ENCODE measurements at regions not wholly inside any gene's neighbourhood (a gene's known extent, or its start where the extent isn't known, plus 50 kb on each side); places are given as distances from the start of the nearest gene placed in this dataset.

DNA sequence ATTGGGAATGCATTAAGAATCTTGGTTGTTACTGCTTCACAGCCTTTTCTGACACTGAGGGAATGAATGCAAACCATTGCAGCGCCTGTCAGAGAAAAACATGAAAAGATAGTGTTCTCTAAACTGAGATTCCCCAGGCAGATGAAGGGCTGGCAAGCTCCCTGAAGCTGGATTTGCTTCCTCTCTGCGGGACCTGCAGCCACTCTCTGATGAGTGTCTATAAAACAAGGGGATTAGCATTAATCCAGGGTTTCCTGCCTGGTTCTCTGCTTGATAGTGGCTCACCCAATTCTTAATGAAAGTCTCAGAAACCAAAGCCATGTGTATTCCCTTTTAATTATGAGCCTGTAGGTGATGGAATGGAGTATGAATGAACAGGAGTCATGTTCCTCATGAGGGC is 344.3 kb upstream of the UMPS start:
- TF ChIP-seq, protein P1, sequence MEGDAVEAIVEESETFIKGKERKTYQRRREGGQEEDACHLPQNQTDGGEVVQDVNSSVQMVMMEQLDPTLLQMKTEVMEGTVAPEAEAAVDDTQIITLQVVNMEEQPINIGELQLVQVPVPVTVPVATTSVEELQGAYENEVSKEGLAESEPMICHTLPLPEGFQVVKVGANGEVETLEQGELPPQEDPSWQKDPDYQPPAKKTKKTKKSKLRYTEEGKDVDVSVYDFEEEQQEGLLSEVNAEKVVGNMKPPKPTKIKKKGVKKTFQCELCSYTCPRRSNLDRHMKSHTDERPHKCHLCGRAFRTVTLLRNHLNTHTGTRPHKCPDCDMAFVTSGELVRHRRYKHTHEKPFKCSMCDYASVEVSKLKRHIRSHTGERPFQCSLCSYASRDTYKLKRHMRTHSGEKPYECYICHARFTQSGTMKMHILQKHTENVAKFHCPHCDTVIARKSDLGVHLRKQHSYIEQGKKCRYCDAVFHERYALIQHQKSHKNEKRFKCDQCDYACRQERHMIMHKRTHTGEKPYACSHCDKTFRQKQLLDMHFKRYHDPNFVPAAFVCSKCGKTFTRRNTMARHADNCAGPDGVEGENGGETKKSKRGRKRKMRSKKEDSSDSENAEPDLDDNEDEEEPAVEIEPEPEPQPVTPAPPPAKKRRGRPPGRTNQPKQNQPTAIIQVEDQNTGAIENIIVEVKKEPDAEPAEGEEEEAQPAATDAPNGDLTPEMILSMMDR (IDR thresholded peaks at IDR 0.05; ENCODE audit: borderline replicate concordance, control extremely low read depth, extremely low read depth, insufficient read depth, missing control alignments): no peak
- in situ Hi-C loops (cut with MboI; ENCODE audit: low sequenced_read_pairs, unreplicated experiment): no loop called here
- no peak for DNase-seq (ENCODE audit: low spot score)

DNA sequence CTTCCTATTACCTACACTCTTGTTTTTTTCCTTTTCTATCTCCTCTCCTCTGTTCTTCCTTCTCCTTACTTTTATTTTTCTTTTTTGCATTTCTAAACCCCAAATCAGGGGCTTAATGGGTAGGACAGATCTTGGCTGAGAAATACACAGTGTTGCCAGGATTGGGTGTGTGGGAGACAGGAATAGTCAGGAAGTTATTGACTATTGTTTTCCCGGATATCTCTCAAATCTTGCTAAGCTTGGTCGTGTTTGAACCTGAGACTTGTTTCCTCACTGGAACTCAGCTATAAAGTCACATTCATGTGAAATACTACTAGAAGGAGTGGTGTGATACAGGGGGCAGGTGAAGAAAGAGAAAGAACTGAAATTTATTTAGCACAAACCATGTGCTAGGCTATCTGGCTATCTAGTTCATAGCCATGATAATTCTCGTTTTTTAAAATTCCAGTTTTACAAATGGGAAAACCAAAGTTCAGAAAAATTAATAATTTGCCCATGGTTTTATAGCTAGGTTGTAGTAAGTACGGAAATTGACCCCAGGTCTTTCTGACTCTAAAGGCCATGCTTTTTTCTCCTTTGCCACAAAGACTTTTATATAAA is 343.2 kb upstream of the UMPS start:
- TF ChIP-seq, protein P1 (IDR thresholded peaks at IDR 0.05; ENCODE audit: borderline replicate concordance, control extremely low read depth, extremely low read depth, insufficient read depth, missing control alignments): no peak
- DNase-seq (ENCODE audit: low spot score): no peak
- in situ Hi-C loops (cut with MboI; ENCODE audit: low sequenced_read_pairs, unreplicated experiment): no loop called here

DNA sequence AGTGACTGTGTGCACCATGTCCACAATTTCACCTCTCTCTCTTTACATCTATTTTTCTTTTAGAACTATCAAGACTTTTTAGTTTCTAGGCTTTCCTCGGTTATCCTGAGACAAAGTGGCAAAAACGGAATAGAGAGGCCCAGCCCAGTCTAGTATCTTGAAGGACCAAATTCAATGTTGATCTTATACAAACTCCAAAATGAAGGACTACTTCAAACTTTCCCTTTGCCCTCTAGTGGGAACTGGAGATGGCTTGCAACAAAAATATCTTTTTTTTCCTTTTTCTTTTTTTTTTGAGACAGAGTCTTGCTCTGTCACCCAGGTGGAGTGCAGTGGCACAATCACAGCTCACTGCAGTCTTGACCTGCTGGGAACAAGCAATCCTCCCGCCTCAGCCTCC is 338.5 kb upstream of the UMPS start:
- in situ Hi-C loops (cut with MboI; ENCODE audit: low sequenced_read_pairs, unreplicated experiment): no loop called here
- no peak for DNase-seq (ENCODE audit: low spot score)
- TF ChIP-seq, protein P1 (IDR thresholded peaks at IDR 0.05; ENCODE audit: borderline replicate concordance, control extremely low read depth, extremely low read depth, insufficient read depth, missing control alignments): no peak

DNA sequence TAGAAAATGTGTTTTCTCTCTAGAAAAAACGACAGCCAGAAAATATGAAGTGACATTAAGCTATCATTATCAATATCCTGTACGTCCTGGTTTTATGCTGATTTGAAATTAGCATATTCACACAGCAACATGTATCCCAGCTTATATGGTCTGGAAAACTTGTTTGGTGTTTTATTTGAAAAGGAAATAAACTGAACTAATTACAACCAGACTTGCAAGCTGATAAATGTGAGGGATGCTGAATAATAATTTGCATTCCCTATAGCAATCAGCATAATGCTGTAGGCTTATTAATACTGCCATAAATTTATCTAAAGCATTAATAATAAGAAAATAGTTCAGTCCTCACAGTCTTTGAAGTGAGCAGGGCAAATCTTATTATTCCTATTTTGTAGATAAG is 336.9 kb upstream of the UMPS start:
- TF ChIP-seq, protein P1 (IDR thresholded peaks at IDR 0.05; ENCODE audit: borderline replicate concordance, control extremely low read depth, extremely low read depth, insufficient read depth, missing control alignments): no peak
- in situ Hi-C loops (cut with MboI; ENCODE audit: low sequenced_read_pairs, unreplicated experiment): no loop called here
- no peak for DNase-seq (ENCODE audit: low spot score)

DNA sequence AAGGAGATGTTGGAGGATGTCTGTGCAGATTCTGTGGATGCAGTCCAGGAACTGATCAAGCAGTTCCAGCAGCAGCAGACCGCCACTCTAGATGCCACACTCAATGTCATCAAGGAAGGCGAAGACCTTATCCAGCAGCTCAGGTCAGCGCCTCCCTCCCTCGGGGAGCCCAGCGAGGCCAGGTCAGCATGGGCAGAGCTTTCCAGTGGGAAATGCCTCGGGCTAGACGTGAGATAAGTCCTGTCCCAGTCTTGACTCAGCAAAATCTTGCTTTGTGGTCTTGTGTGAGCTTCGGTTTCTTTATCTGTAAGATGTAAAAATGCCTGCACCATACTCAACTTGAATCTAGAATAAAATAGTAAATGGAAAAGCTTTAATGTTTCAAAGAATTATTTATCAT is 335.1 kb upstream of the UMPS start:
- DNase-seq (ENCODE audit: low spot score): no peak
- in situ Hi-C loops (cut with MboI; ENCODE audit: low sequenced_read_pairs, unreplicated experiment): no loop called here
- TF ChIP-seq, protein P1 (IDR thresholded peaks at IDR 0.05; ENCODE audit: borderline replicate concordance, control extremely low read depth, extremely low read depth, insufficient read depth, missing control alignments): no peak

DNA sequence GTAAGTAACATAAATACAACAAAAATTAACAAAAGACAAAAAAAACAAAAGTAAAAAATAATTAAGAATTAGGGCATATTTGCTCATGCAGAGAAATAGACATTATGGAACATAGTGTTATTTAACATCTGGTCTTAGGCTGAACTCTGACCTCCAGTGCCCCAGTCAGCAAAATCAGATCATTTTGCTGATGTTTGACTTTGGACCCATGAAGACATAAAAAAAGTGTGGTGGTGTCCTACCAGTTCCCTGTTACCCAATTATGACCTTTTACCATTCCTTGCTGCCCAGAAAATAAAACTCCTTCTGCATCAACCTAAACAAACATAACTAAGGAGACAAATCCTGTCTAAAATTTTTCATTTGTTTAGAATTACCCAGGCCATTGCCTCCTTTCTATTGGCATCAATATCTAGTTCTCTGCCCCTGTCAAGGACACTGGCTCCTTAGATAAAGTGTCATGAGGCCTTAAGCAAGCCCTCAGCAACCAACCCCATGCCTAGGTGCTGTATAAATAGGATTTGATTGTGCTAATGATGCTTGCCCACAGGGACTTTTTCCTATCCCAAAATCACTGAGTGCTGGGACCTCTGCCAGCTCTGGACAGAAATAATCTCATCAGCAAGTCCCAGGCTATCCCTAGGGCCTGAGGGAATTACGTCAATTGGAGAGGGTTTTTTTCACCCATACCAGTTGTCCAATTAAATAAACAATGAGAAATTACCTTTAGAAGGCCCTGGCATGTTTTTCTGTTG is 334.5 kb upstream of the UMPS start:
- TF ChIP-seq, protein P1 (IDR thresholded peaks at IDR 0.05; ENCODE audit: borderline replicate concordance, control extremely low read depth, extremely low read depth, insufficient read depth, missing control alignments): no peak
- in situ Hi-C loops (cut with MboI; ENCODE audit: low sequenced_read_pairs, unreplicated experiment): no loop called here
- DNase-seq (ENCODE audit: low spot score): no peak

Data from GM13976 (cell line).